HG02678 (cell line): ENCODE measurements at regions not wholly inside any gene's neighbourhood (a gene's known extent, or its start where the extent isn't known, plus 50 kb on each side); places are given as distances from the start of the nearest gene placed in this dataset.

Experiments
- ATAC-seq: cut with Tn5 transposase; IDR thresholded peaks from one replicate; pipeline ENCODE4 v1.9.1; 2021; ENCODE audit warnings: mild to moderate bottlenecking, moderate library complexity; ENCODE audit not compliant: unreplicated experiment

- no peak for ATAC-seq
These were observed 282.4 kb upstream of the THSD7B start for GRCh38 chr2:136482966-136483365.

- no peak for ATAC-seq
These were observed 283.3 kb upstream of the THSD7B start for GRCh38 chr2:136482006-136482405.

GRCh38 chr2:136479696-136480095, 285.6 kb upstream of the THSD7B start:
- ATAC-seq = no peak

GRCh38 chr2:136468799-136469369, 296.5 kb upstream of the THSD7B start:
- no peak for ATAC-seq

- no peak for ATAC-seq
These were observed 312.8 kb upstream of the THSD7B start for GRCh38 chr2:136452528-136452927.

GRCh38 chr2:136448986-136449780, 316.2 kb upstream of the THSD7B start:
- no peak for ATAC-seq

GRCh38 chr2:136448432-136448831, 316.9 kb upstream of the THSD7B start:
- ATAC-seq = no peak

GRCh38 chr2:136444323-136444722, 321.0 kb upstream of the THSD7B start:
- ATAC-seq = no peak

GRCh38 chr2:136443661-136444060, 321.7 kb upstream of the THSD7B start:
- ATAC-seq = no peak

GRCh38 chr2:136441979-136442714, 323.2 kb upstream of the THSD7B start:
- ATAC-seq = no peak

- ATAC-seq = no peak
These were observed 321.2 kb upstream of the CXCR4 start for GRCh38 chr2:136439064-136439676.

- no peak for ATAC-seq
These were observed 319.5 kb upstream of the CXCR4 start for GRCh38 chr2:136437461-136437860.

- ATAC-seq = no peak
These were observed 319.0 kb upstream of the CXCR4 start for GRCh38 chr2:136436936-136437335.

- ATAC-seq = no peak
These were observed 316.3 kb upstream of the CXCR4 start for GRCh38 chr2:136434251-136434715.

GRCh38 chr2:136433261-136433660, 315.3 kb upstream of the CXCR4 start:
- ATAC-seq = no peak

- no peak for ATAC-seq
These were observed 306.2 kb upstream of the CXCR4 start for GRCh38 chr2:136424112-136424511.

GRCh38 chr2:136423516-136423996, 305.6 kb upstream of the CXCR4 start:
- peak; percentile 99 for ATAC-seq

GRCh38 chr2:136422512-136422911, 304.6 kb upstream of the CXCR4 start:
- ATAC-seq = no peak

- ATAC-seq = no peak
These were observed 302.4 kb upstream of the CXCR4 start for GRCh38 chr2:136420346-136420745.

- ATAC-seq = no peak
These were observed 294.0 kb upstream of the CXCR4 start for GRCh38 chr2:136411946-136412345.

GRCh38 chr2:136410673-136411072, 292.7 kb upstream of the CXCR4 start:
- no peak for ATAC-seq
